Activated T-helper 17 cell treated with anti-CD3 and anti-CD28 coated beads, Interleukin-2, amount 50 U/mL, for 72 hours (primary cell): ENCODE measurements at regions not wholly inside any gene's neighbourhood (a gene's known extent, or its start where the extent isn't known, plus 50 kb on each side); places are given as distances from the start of the nearest gene placed in this dataset.
A peak's percentile ranks its signal among the peaks of the same experiment; 100 is the strongest.
"Not testable (repeated sequence)": the region's sequence is repeated elsewhere in the genome, so short reads cannot be mapped to it uniquely, and the experiment has no call there.

Experiments used
- ATAC-seq: fragments of 150-1000 bp; cut with Tn5 transposase; replicated peaks from 2 replicates; pipeline ENCODE4 v1.10.0; 2021; ENCODE audit warnings: mild to moderate bottlenecking, moderate library complexity
- H3K27ac Mint-ChIP-seq: one replicate; pipeline ENCODE4 v1.8.0; 2022; ENCODE audit warnings: mixed read lengths
- H3K27me3 Mint-ChIP-seq: one replicate; pipeline ENCODE4 v1.8.0; 2022; ENCODE audit warnings: mixed read lengths
- H3K36me3 Mint-ChIP-seq: one replicate; pipeline ENCODE4 v1.8.0; 2022; ENCODE audit warnings: low read depth, mild to moderate bottlenecking, mixed read lengths
- H3K4me1 Mint-ChIP-seq: one replicate; pipeline ENCODE4 v1.8.0; 2022; ENCODE audit warnings: mixed read lengths
- H3K4me3 Mint-ChIP-seq: one replicate; pipeline ENCODE4 v1.8.0; 2022; ENCODE audit warnings: mild to moderate bottlenecking, mixed read lengths
- H3K9me3 Mint-ChIP-seq: one replicate; pipeline ENCODE4 v1.8.0; 2022; ENCODE audit warnings: mixed read lengths

DNA sequence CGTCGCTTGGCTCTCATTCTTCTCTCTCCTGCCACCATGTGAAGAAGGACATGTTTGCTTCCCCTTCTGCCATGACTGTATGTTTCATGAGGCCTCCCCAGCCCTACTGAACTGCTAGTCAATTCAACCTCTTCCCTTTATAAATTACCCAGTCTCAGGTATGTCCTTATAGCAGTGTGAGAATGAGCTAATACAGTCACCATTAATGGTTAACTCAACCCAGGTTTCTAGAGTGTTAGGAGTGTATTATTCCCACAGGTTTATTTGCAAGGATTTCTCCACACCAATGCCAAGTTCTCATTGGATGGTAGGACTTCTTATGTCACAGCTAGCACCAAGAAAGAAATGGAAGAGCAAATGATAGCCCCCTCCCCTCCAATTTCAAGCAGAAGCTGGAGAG, 71.9 kb downstream of the DYNAP start:
- H3K36me3 Mint-ChIP-seq, result no peaks in the 10 kb centered on the region
- no peaks in the 10 kb centered on the region for H3K4me1 Mint-ChIP-seq
- peaks cover 3% of the 10 kb centered on the region for H3K9me3 Mint-ChIP-seq
- no peak overlapping the region for H3K4me3 Mint-ChIP-seq
- no peak overlapping the region for H3K27ac Mint-ChIP-seq
- peaks cover 6% of the 10 kb centered on the region for H3K27me3 Mint-ChIP-seq
- no peak for ATAC-seq

DNA sequence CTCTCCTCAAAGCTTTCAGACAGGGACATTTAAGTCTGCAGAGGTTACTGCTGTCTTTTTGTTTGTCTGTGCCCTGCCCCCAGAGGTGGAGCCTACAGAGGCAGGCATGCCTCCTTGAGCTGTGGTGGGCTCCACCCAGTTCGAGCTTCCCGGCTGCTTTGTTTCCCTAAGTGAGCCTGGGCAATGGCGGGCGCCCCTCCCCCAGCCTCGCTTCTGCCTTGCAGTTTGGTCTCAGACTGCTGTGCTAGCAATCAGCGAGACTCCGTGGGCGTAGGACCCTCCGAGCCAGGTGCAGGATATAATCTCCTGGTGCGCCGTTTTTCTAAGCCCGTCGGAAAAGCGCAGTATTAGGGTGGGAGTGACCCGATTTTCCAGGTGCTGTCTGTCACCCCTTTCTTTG, 78.7 kb downstream of the DYNAP start:
- H3K36me3 Mint-ChIP-seq, H3K27ac Mint-ChIP-seq, H3K4me3 Mint-ChIP-seq, ATAC-seq, H3K4me1 Mint-ChIP-seq, H3K27me3 Mint-ChIP-seq, H3K9me3 Mint-ChIP-seq: not testable (repeated sequence)

DNA sequence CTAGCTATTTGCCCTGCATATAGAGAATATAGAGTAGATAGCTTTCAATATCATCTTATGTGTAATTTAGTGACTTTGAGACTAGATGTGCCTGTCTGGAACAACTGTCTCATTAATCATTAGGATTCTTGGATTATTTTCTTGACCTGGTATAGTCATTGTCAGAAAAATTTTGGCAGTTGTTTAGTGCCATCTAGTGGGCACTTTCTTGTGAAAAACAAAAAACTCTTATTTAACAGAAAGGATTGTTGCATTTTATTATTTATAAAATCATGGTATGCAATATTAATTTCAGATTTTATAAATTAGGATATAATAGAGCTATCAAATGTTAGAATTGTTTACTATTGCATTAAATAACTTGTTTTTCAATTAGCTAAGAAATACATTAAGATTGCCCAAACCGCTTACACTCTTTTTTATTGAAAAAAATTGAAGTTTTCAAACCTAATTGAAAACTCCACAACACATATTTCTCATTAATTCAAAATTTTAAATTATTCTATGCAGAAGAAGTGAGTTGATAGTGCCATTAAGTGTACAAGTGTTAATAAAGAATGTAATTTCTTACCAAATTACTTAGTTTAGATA, 80.3 kb downstream of the DYNAP start:
- no peak overlapping the region for H3K4me3 Mint-ChIP-seq
- no peak for ATAC-seq

DNA sequence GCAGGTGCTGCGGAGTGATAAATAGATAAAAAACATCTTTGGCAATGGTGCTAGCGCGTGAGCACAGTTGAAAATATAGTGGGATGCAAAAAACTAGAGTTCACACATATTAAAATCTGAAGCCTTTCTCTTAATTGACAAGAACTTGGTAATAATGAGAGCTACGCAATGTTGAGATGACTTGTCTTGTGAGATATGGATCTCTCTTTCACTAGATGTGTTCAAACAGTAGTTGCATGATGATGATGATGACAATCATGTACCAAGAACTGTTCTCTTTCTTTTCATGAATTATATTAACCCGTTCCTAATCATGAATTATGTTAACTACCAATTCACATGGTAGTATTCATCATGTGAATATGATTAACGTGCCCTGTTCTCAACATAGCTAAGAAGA, 81.1 kb downstream of the DYNAP start:
- Mint-ChIP-seq H3K9me3 (no peaks in the 10 kb centered on the region), H3K36me3 (no peaks in the 10 kb centered on the region), H3K27me3 (peaks cover 7% of the 10 kb centered on the region), H3K4me1 (no peaks in the 10 kb centered on the region), H3K27ac (no peak overlapping the region), H3K4me3 (no peak overlapping the region)
- no peak for ATAC-seq

More for the DNA sequence above, 80.3 kb downstream of the DYNAP start:
- no peaks in the 10 kb centered on the region for H3K36me3 Mint-ChIP-seq
- no peaks in the 10 kb centered on the region for H3K9me3 Mint-ChIP-seq
- peaks cover 7% of the 10 kb centered on the region for H3K27me3 Mint-ChIP-seq
- no peaks in the 10 kb centered on the region for H3K4me1 Mint-ChIP-seq
- no peak overlapping the region for H3K27ac Mint-ChIP-seq

DNA sequence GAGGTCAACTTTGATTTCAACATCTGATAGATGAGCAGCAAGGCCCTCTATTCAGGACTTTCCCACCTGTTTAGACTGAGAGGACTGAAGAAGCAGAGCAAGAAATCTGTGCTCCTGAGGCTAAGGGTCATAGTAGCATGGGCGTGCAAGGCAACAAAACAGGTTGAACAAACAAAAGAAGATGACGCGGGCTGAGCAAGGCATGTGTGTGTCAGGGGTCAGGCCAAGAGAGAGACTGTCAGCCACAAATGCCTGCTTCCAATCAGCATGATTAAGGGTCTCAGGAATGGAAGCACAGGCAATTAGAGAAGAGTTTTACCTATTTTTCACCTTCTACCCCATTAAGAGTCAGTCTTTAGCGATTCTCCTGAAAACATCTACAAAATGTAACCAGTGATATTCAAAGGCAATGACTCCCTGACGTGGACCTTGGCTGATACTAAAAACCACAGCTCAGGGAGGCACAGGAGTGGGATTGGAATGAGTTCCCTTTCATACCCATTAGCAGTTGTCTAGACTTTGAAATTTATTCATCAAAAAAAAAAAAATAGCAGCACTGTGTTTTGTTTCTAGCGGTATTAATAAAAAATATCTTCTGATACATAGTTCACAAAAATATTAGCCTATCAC, 81.9 kb downstream of the DYNAP start:
- no peak overlapping the region for H3K27ac Mint-ChIP-seq

DNA sequence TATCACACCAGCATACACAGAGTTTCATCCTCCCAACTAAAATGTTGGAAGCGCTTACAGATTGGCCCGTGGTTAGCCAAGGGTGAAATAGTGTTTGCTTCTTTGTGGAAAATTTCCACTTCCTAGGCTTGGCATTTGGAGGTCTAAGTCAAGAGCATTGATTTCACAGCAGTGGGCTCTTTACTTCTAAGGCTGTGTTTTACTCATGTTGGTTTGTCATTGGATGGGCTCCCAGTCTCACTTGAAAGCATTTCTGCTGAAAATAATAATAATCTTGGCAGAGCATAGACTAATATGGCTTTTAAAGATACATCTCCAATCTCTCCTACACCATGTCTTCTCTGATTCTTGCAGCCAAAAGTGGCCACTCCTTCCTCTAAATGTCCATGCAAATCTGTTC, 82.9 kb downstream of the DYNAP start:
- Mint-ChIP-seq H3K27ac (no peak overlapping the region), H3K36me3 (no peaks in the 10 kb centered on the region), H3K4me3 (no peak overlapping the region), H3K27me3 (peaks cover 3% of the 10 kb centered on the region), H3K4me1 (no peaks in the 10 kb centered on the region), H3K9me3 (no peaks in the 10 kb centered on the region)
- no peak for ATAC-seq

More for the DNA sequence above, 81.9 kb downstream of the DYNAP start:
- no peaks in the 10 kb centered on the region for H3K4me1 Mint-ChIP-seq
- H3K9me3 Mint-ChIP-seq, result no peaks in the 10 kb centered on the region
- H3K36me3 Mint-ChIP-seq, result no peaks in the 10 kb centered on the region
- no peak overlapping the region for H3K4me3 Mint-ChIP-seq
- H3K27me3 Mint-ChIP-seq, result peaks cover 7% of the 10 kb centered on the region
- ATAC-seq, result no peak

DNA sequence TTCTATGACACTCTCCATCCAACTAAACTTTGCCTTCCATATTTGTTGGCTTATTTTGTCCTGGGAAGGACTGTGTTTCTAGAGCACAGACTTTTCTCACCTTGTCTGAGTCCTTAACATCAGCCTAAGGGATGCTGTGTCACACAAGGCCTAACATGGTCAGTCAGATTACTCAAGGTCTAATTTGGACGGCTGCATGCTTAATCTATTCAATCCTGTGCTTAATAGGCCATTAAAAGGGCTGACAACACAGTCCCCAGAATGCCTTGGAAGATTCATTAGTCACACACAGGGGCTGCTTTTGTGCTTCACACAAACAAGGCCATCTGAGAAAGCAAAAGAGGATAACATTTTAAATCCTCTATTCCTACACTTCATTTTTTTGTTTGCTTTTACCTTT, 84.0 kb downstream of the DYNAP start:
- H3K36me3 Mint-ChIP-seq, result no peaks in the 10 kb centered on the region
- H3K4me3 Mint-ChIP-seq, result no peak overlapping the region
- no peak overlapping the region for H3K27ac Mint-ChIP-seq
- no peaks in the 10 kb centered on the region for H3K9me3 Mint-ChIP-seq
- ATAC-seq, result no peak
- no peaks in the 10 kb centered on the region for H3K4me1 Mint-ChIP-seq
- H3K27me3 Mint-ChIP-seq, result peaks cover 7% of the 10 kb centered on the region

DNA sequence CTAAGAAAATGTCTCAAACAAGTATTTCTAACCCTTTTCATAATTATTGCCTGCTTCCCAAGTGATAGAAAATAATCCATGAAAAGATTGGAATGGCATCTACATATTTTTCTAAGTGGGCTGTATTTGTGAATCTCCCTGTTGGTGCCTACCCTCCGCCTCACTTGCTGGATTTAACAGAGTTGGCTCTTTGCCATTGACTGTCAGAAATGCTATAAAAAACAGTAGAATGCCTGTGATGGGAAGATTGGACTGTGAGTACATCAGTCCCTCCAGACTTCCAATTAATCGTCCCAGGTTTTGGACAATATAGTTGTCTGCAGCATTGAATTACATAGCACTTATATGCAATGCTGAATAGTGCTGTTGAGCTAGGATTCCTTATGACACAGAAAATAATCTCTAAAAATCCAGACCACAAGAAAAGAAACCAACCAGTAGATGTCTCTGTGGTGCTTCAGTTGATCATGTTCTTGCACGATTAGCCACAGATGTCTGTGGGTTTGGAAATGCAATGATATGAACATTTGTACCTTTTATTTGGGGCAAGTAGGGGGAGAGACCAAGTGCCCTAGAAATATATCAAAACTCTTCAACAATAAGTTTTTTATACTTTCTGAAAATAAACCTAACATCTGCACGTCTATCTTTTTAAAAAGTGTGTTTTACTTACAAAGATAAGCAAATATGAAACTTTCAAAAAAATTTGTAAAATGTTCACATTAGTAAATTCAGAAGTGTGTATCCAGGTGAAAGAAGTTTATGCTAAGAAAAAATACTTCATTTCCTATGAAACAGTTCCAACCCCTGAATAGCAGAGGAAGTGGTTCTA, 88.5 kb downstream of the DYNAP start:
- Mint-ChIP-seq H3K27ac (no peak overlapping the region), H3K27me3 (peaks cover 4% of the 10 kb centered on the region), H3K9me3 (no peaks in the 10 kb centered on the region), H3K36me3 (no peaks in the 10 kb centered on the region), H3K4me1 (no peaks in the 10 kb centered on the region), H3K4me3 (no peak overlapping the region)
- ATAC-seq, result peak; percentile 43

DNA sequence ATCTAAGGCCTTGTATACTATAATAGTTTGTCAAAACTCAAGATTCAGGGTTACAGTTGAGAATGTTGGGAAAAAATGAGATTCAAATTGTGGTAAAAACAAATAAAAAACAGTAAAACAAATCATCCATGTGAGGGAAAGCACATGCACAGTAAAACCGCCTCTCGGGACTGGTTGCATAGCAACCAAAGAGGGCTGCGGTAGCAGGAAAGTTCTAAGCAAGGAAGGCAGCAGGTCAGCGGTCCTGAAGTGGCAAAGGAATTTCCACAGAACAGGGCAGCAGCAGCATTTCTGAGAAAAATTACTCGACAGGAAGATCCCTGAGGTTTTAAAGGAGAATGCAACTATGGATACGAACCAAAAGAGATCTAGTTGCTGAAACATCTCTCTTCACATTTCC, 93.7 kb downstream of the DYNAP start:
- Mint-ChIP-seq H3K9me3 (no peaks in the 10 kb centered on the region), H3K36me3 (no peaks in the 10 kb centered on the region), H3K27ac (no peak overlapping the region), H3K4me3 (no peak overlapping the region), H3K27me3 (no peaks in the 10 kb centered on the region), H3K4me1 (no peaks in the 10 kb centered on the region)
- ATAC-seq, result no peak

DNA sequence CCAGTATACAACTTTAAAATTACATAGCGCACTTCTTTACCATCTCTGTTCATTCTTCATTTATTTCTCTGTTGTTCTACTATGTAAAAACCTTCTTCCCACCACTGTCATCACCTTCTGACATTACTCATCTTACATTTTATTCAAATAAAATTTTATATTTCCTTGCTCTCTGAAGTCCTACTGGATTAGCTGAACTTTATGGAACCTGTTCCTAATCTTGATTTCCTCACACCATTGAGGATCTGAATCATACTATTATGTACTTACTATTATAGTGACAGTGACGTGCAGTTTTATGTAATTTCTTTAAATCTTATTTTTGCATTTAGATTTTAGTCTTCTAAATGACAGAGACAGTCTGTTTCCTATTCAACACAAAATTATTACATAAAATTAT, 98.3 kb downstream of the DYNAP start:
- ATAC-seq, result no peak
- Mint-ChIP-seq H3K9me3 (no peaks in the 10 kb centered on the region), H3K4me1 (no peaks in the 10 kb centered on the region), H3K27ac (no peak overlapping the region), H3K4me3 (no peak overlapping the region), H3K36me3 (no peaks in the 10 kb centered on the region), H3K27me3 (no peaks in the 10 kb centered on the region)

DNA sequence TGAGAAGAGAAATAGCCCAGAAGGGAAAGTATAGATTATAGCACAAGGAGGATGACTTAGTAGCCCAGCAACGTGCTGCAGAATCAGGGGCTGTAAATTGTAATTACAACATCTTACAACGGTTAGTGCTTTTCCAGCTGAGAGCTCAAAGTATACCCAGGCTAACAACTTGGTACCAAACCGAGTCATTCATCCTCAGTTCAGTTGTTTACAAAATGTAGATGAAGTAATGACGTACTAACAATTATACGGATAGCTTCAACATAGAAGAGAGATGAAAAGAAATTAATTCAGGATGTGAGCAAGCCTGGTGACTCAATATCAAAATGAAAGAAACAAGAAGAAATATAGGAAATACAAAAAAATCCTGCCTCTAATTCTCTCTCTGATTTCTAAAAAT, 99.2 kb downstream of the DYNAP start:
- no peaks in the 10 kb centered on the region for H3K4me1 Mint-ChIP-seq
- ATAC-seq, result no peak
- no peak overlapping the region for H3K27ac Mint-ChIP-seq
- no peak overlapping the region for H3K4me3 Mint-ChIP-seq
- no peaks in the 10 kb centered on the region for H3K9me3 Mint-ChIP-seq
- no peaks in the 10 kb centered on the region for H3K36me3 Mint-ChIP-seq
- H3K27me3 Mint-ChIP-seq, result peaks cover 5% of the 10 kb centered on the region

DNA sequence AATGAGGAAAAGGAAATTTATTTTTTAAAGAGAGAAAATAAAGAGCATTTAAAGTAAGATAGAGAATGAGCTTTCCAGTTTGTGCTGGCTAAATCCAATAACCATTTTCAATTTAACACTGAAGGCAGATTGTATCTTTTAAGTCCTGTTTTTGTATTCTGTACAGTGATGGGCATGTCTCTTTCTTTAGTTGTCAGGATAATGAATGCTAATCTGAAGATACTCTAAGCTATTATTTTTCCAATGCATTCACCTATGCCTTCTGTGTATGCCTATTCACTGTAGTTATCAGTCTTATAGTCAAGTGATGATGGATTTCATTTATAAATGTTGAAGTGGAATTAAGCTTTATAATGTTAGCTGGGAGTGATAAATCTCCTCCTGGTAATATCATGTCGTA, 101.4 kb downstream of the DYNAP start:
- Mint-ChIP-seq H3K27me3 (peaks cover 6% of the 10 kb centered on the region), H3K27ac (no peak overlapping the region), H3K36me3 (no peaks in the 10 kb centered on the region), H3K4me1 (no peaks in the 10 kb centered on the region), H3K9me3 (no peaks in the 10 kb centered on the region), H3K4me3 (no peak overlapping the region)
- ATAC-seq, result no peak

DNA sequence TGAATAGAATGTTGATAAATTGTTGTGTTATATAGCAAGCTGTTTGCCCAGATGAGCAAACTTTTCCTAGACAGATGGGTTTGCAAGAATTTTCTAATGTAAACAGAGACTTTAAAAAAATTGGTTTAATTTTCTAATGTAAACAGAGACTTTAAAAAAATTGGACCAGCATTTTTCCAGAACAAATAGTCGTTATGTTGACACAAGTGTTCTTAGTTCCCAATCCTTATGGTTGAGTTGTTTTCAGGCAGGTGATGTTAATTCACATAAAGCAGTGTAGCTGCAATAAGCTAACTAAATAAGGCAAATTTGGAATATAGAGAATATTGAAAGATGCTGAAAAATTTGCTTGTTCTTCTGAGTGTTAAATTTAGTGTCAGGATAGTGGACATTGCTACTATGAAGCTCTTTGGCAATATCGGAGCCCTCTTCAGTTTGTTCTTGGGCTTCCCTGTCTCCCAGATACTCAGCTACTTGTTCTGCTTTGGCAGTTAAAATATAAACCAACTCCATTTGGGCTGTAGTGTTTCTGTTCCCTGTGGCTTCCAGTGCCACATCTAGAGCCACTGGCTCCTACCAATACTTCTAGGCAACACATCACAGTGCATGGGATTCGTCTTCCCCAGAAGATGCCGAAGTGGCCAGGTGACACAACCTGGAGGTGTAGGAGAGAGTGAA, 105.7 kb downstream of the DYNAP start:
- no peak overlapping the region for H3K4me3 Mint-ChIP-seq
- H3K36me3 Mint-ChIP-seq, result no peaks in the 10 kb centered on the region

DNA sequence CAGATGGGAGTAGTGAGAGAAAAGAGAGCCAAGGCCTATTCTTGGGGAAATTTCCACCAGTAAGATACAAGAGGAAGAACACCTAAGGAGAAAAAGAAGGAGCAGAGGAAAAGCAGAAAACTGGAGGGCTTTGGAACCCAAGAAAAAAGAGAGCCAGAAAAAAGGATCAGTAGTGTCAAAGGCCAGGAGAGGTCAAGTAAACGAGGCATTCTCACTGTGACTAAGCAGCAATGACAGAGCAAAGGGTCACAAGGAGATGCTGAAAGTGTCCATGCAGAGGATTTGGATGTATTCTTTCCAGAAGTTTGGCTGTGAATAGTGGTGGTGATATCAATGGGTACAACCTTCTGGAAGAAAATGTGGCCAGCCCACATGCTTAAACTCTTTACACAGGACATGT, 109.5 kb downstream of the DYNAP start:
- H3K27me3 Mint-ChIP-seq, result peaks cover 3% of the 10 kb centered on the region
- H3K9me3 Mint-ChIP-seq, result no peaks in the 10 kb centered on the region
- H3K36me3 Mint-ChIP-seq, result no peaks in the 10 kb centered on the region
- no peak overlapping the region for H3K4me3 Mint-ChIP-seq
- no peak overlapping the region for H3K27ac Mint-ChIP-seq
- ATAC-seq, result no peak
- H3K4me1 Mint-ChIP-seq, result no peaks in the 10 kb centered on the region

More for the DNA sequence above, 105.7 kb downstream of the DYNAP start:
- H3K4me1 Mint-ChIP-seq, result no peaks in the 10 kb centered on the region
- H3K27ac Mint-ChIP-seq, result no peak overlapping the region
- H3K27me3 Mint-ChIP-seq, result peaks cover 9% of the 10 kb centered on the region
- no peaks in the 10 kb centered on the region for H3K9me3 Mint-ChIP-seq
- no peak for ATAC-seq

DNA sequence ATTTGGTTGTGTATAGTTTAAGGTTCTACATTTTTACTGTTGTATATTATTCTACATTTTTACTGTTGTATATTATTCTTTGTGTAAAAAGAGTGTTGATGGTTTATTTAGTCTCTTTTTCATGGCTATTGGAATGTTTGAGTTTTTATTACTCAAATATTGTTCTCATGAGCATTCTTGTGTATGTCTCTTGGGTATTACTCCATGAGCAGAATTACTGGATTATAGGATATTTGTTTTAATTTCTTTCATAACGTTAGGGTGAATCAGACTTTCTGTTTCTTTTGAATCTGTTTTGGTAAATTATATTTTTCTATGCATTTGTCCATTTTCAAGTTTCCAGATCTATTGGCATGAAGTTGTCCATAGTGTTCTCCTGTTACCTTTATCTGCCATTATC, 111.6 kb downstream of the DYNAP start:
- no peak for ATAC-seq
- H3K27ac Mint-ChIP-seq, result no peak overlapping the region
- no peaks in the 10 kb centered on the region for H3K9me3 Mint-ChIP-seq
- H3K36me3 Mint-ChIP-seq, result no peaks in the 10 kb centered on the region
- H3K4me1 Mint-ChIP-seq, result no peaks in the 10 kb centered on the region
- peaks cover 7% of the 10 kb centered on the region for H3K27me3 Mint-ChIP-seq
- H3K4me3 Mint-ChIP-seq, result no peak overlapping the region
